Iris pigment epithelial cell (primary cell): ENCODE measurements at regions not wholly inside any gene's neighbourhood (a gene's known extent, or its start where the extent isn't known, plus 50 kb on each side); places are given as distances from the start of the nearest gene placed in this dataset.

ENCODE experiments used
- DNase-seq: peaks from one replicate; pipeline ENCODE4 v3.0.0-alpha.2; 2011; ENCODE audit warnings: low read depth

GRCh38 chr3:17945799-17946399 is 203.5 kb upstream of the TBC1D5 start:
- DNase-seq, result no peak

- no peak for DNase-seq
These were observed 202.8 kb upstream of the TBC1D5 start for GRCh38 chr3:17945018-17945798.

- peak; percentile 9 for DNase-seq
These were observed 200.4 kb upstream of the TBC1D5 start for GRCh38 chr3:17942856-17943255.

GRCh38 chr3:17941766-17942165 is 199.3 kb upstream of the TBC1D5 start:
- no peak for DNase-seq

GRCh38 chr3:17941152-17941551 is 198.7 kb upstream of the TBC1D5 start:
- no peak for DNase-seq

- no peak for DNase-seq
These were observed 196.7 kb upstream of the TBC1D5 start for GRCh38 chr3:17939157-17939556.

GRCh38 chr3:17938313-17938712 is 195.9 kb upstream of the TBC1D5 start:
- no peak for DNase-seq

GRCh38 chr3:17936736-17937480 is 194.5 kb upstream of the TBC1D5 start:
- DNase-seq, result no peak

GRCh38 chr3:17935222-17935621 is 192.8 kb upstream of the TBC1D5 start:
- no peak for DNase-seq

GRCh38 chr3:17932136-17932771 is 189.8 kb upstream of the TBC1D5 start:
- no peak for DNase-seq

- no peak for DNase-seq
These were observed 188.7 kb upstream of the TBC1D5 start for GRCh38 chr3:17931131-17931530.

GRCh38 chr3:17928502-17929145 is 186.2 kb upstream of the TBC1D5 start:
- DNase-seq, result no peak

- DNase-seq, result no peak
These were observed 184.6 kb upstream of the TBC1D5 start for GRCh38 chr3:17927036-17927435.

GRCh38 chr3:17915341-17915740 is 172.9 kb upstream of the TBC1D5 start:
- no peak for DNase-seq

- DNase-seq, result no peak
These were observed 170.9 kb upstream of the TBC1D5 start for GRCh38 chr3:17913359-17913758.

- DNase-seq, result no peak
These were observed 169.7 kb upstream of the TBC1D5 start for GRCh38 chr3:17911986-17912760.

- no peak for DNase-seq
These were observed 168.5 kb upstream of the TBC1D5 start for GRCh38 chr3:17910922-17911321.

GRCh38 chr3:17909714-17910113 is 167.3 kb upstream of the TBC1D5 start:
- DNase-seq, result no peak

GRCh38 chr3:17908399-17909191 is 166.2 kb upstream of the TBC1D5 start:
- DNase-seq, result no peak

- no peak for DNase-seq
These were observed 163.6 kb upstream of the TBC1D5 start for GRCh38 chr3:17905996-17906395.
